ENCODE measurements at regions not wholly inside any gene's neighbourhood (a gene's known extent, or its start where the extent isn't known, plus 50 kb on each side); places are given as distances from the start of the nearest gene placed in this dataset.

GRCh38 chr18:65269375-65269774 is 481.4 kb upstream of the CDH7 start:
- POLR2A ChIA-PET (ENCODE audit: unreplicated experiment), result no interaction called here
- no peaks in the 10 kb centered on the region for H3F3A ChIP-seq (ENCODE audit: low read length, unreplicated experiment)

GRCh38 chr18:65265761-65266160 is 485.1 kb upstream of the CDH7 start:
- H3K9me2 ChIP-seq (replicated peaks; ENCODE audit: low read length), result no peaks in the 10 kb centered on the region
- ChIA-PET CTCF (no interaction called here), POLR2A (ENCODE audit: unreplicated experiment) (no interaction called here)
- BruUV-seq (replicated peaks), result no TSS peak
- no peak overlapping the region for H3K4me2 ChIP-seq (ENCODE audit: low read length)
- H3F3A ChIP-seq (ENCODE audit: low read length, unreplicated experiment), result no peaks in the 10 kb centered on the region
- H3K4me3 ChIP-seq (ENCODE audit: low read length), result no peak overlapping the region
- no peaks in the 10 kb centered on the region for H3K4me1 ChIP-seq (ENCODE audit: insufficient read depth, low read length)
- no peaks in the 10 kb centered on the region for H3K9me3 ChIP-seq (ENCODE audit: low read length)
- no peak for DNase-seq
- H3K9ac ChIP-seq (ENCODE audit: low read length), result no peak overlapping the region
- H3K79me2 ChIP-seq (ENCODE audit: low read length), result no peaks in the 10 kb centered on the region
- ATAC-seq, result no peak
- intact Hi-C loops (cut with micrococcal nuclease), result no loop called here
- no peak overlapping the region for H3K27ac ChIP-seq (ENCODE audit: low read length)
- H3K27me3 ChIP-seq (ENCODE audit: low read length), result no peaks in the 10 kb centered on the region
- H3K36me3 ChIP-seq (ENCODE audit: low read depth, low read length), result no peaks in the 10 kb centered on the region
- TF ChIP-seq EZH2 (IDR thresholded peaks at IDR 0.05; ENCODE audit: low read length, unreplicated experiment) (no peak), EZH2phosphoT487 (IDR thresholded peaks at IDR 0.05; ENCODE audit: borderline replicate concordance, low read length) (no peak), CTCF (conservative IDR thresholded peaks at IDR 0.05; ENCODE audit: low read depth, low read length) (no peak)
- H4K20me1 ChIP-seq (ENCODE audit: low read length), result no peaks in the 10 kb centered on the region
- H2AFZ ChIP-seq (ENCODE audit: low read length), result no peak overlapping the region

More at GRCh38 chr18:65269375-65269774, 481.4 kb upstream of the CDH7 start:
- Histone ChIP-seq H3K9ac (ENCODE audit: low read length) (no peak overlapping the region), H3K9me2 (replicated peaks; ENCODE audit: low read length) (no peaks in the 10 kb centered on the region), H4K20me1 (ENCODE audit: low read length) (no peaks in the 10 kb centered on the region), H3K27me3 (ENCODE audit: low read length) (no peaks in the 10 kb centered on the region), H2AFZ (ENCODE audit: low read length) (no peak overlapping the region), H3K36me3 (ENCODE audit: low read depth, low read length) (no peaks in the 10 kb centered on the region), H3K4me3 (ENCODE audit: low read length) (no peak overlapping the region), H3K79me2 (ENCODE audit: low read length) (no peaks in the 10 kb centered on the region), H3K9me3 (ENCODE audit: low read length) (no peaks in the 10 kb centered on the region), H3K4me2 (ENCODE audit: low read length) (no peak overlapping the region), H3K4me1 (ENCODE audit: insufficient read depth, low read length) (no peaks in the 10 kb centered on the region), H3K27ac (ENCODE audit: low read length) (no peak overlapping the region)
- BruUV-seq (replicated peaks), result no TSS peak
- CTCF ChIA-PET, result no interaction called here
- no peak for DNase-seq
- intact Hi-C loops (cut with micrococcal nuclease), result no loop called here
- no peak for TF ChIP-seq EZH2 (IDR thresholded peaks at IDR 0.05; ENCODE audit: low read length, unreplicated experiment)
- no peak for TF ChIP-seq EZH2phosphoT487 (IDR thresholded peaks at IDR 0.05; ENCODE audit: borderline replicate concordance, low read length)
- no peak for TF ChIP-seq CTCF (conservative IDR thresholded peaks at IDR 0.05; ENCODE audit: low read depth, low read length)
- no peak for ATAC-seq

GRCh38 chr18:65260030-65260429 is 490.8 kb upstream of the CDH7 start:
- Histone ChIP-seq H3K79me2 (ENCODE audit: low read length) (no peaks in the 10 kb centered on the region), H3K9ac (ENCODE audit: low read length) (no peak overlapping the region), H3K4me3 (ENCODE audit: low read length) (no peak overlapping the region), H3K27me3 (ENCODE audit: low read length) (no peaks in the 10 kb centered on the region), H4K20me1 (ENCODE audit: low read length) (no peaks in the 10 kb centered on the region), H3K27ac (ENCODE audit: low read length) (no peak overlapping the region), H3K9me2 (replicated peaks; ENCODE audit: low read length) (no peaks in the 10 kb centered on the region), H3K36me3 (ENCODE audit: low read depth, low read length) (no peaks in the 10 kb centered on the region), H3K4me1 (ENCODE audit: insufficient read depth, low read length) (no peaks in the 10 kb centered on the region), H3K4me2 (ENCODE audit: low read length) (no peak overlapping the region), H3K9me3 (ENCODE audit: low read length) (no peaks in the 10 kb centered on the region), H2AFZ (ENCODE audit: low read length) (no peak overlapping the region), H3F3A (ENCODE audit: low read length, unreplicated experiment) (no peaks in the 10 kb centered on the region)
- CTCF ChIA-PET, result no interaction called here
- ATAC-seq (no peak), DNase-seq (no peak)
- POLR2A ChIA-PET (ENCODE audit: unreplicated experiment), result no interaction called here
- intact Hi-C loops (cut with micrococcal nuclease), result no loop called here
- TF ChIP-seq CTCF (conservative IDR thresholded peaks at IDR 0.05; ENCODE audit: low read depth, low read length) (no peak), EZH2phosphoT487 (IDR thresholded peaks at IDR 0.05; ENCODE audit: borderline replicate concordance, low read length) (no peak), EZH2 (IDR thresholded peaks at IDR 0.05; ENCODE audit: low read length, unreplicated experiment) (no peak)
- no TSS peak for BruUV-seq (replicated peaks)

Measured in PC-3 (cell line).